Stimulated activated CD4-positive, alpha-beta T cell treated with anti-CD3 and anti-CD28 coated beads, Interleukin-4, amount 100 ng/mL, for 1 hour (primary cell): ENCODE measurements at regions not wholly inside any gene's neighbourhood (a gene's known extent, or its start where the extent isn't known, plus 50 kb on each side); places are given as distances from the start of the nearest gene placed in this dataset.

ENCODE experiments used
- DNase-seq: peaks from one replicate; pipeline ENCODE4 v3.0.0-alpha.2; 2020

GRCh38 chr2:221283896-221284545 is 288.1 kb downstream of the EPHA4 start:
- no peak for DNase-seq

GRCh38 chr2:221285148-221285547 is 287.0 kb downstream of the EPHA4 start:
- DNase-seq, result no peak

GRCh38 chr2:221286406-221286805 is 285.7 kb downstream of the EPHA4 start:
- DNase-seq, result no peak

- no peak for DNase-seq
Observed at GRCh38 chr2:221289389-221289788, 282.7 kb downstream of the EPHA4 start.

GRCh38 chr2:221289846-221290245 is 282.3 kb downstream of the EPHA4 start:
- no peak for DNase-seq

- no peak for DNase-seq
Observed at GRCh38 chr2:221293949-221294742, 278.0 kb downstream of the EPHA4 start.

GRCh38 chr2:221304916-221305315 is 267.2 kb downstream of the EPHA4 start:
- DNase-seq, result no peak

- DNase-seq, result no peak
Observed at GRCh38 chr2:221308507-221309066, 263.5 kb downstream of the EPHA4 start.

GRCh38 chr2:221309892-221310583 is 262.1 kb downstream of the EPHA4 start:
- DNase-seq, result no peak

- DNase-seq, result no peak
Observed at GRCh38 chr2:221310730-221311129, 261.4 kb downstream of the EPHA4 start.

- DNase-seq, result no peak
Observed at GRCh38 chr2:221312634-221313033, 259.5 kb downstream of the EPHA4 start.

GRCh38 chr2:221314786-221315185 is 257.3 kb downstream of the EPHA4 start:
- no peak for DNase-seq

GRCh38 chr2:221318376-221319130 is 253.6 kb downstream of the EPHA4 start:
- DNase-seq, result no peak

- DNase-seq, result no peak
Observed at GRCh38 chr2:221322741-221323140, 249.4 kb downstream of the EPHA4 start.

- no peak for DNase-seq
Observed at GRCh38 chr2:221323513-221323912, 248.6 kb downstream of the EPHA4 start.

GRCh38 chr2:221330436-221330835 is 241.7 kb downstream of the EPHA4 start:
- DNase-seq, result no peak

GRCh38 chr2:221334481-221335218 is 237.5 kb downstream of the EPHA4 start:
- DNase-seq, result no peak

- DNase-seq, result no peak
Observed at GRCh38 chr2:221335219-221335752, 236.8 kb downstream of the EPHA4 start.

- DNase-seq, result no peak
Observed at GRCh38 chr2:221336967-221337366, 235.1 kb downstream of the EPHA4 start.

GRCh38 chr2:221337957-221338685 is 234.0 kb downstream of the EPHA4 start:
- DNase-seq, result no peak

GRCh38 chr2:221342388-221342787 is 229.7 kb downstream of the EPHA4 start:
- no peak for DNase-seq
